ENCODE measurements at regions not wholly inside any gene's neighbourhood (a gene's known extent, or its start where the extent isn't known, plus 50 kb on each side); places are given as distances from the start of the nearest gene placed in this dataset.
A peak's percentile ranks its signal among the peaks of the same experiment; 100 is the strongest.

GRCh38 chr2:145260081-145260480 lies 740.2 kb upstream of the ZEB2 start:
- no peak for DNase-seq (ENCODE audit: low read depth)

GRCh38 chr2:145258903-145259579 lies 739.1 kb upstream of the ZEB2 start:
- peak; percentile 2 for DNase-seq (ENCODE audit: low read depth)

GRCh38 chr2:145257931-145258330 lies 738.0 kb upstream of the ZEB2 start:
- DNase-seq (ENCODE audit: low read depth): no peak

- no peak for DNase-seq (ENCODE audit: low read depth)
Observed at GRCh38 chr2:145256551-145256950, 736.6 kb upstream of the ZEB2 start.

GRCh38 chr2:145254291-145254690 lies 734.4 kb upstream of the ZEB2 start:
- DNase-seq (ENCODE audit: low read depth): no peak

GRCh38 chr2:145253492-145253891 lies 733.6 kb upstream of the ZEB2 start:
- no peak for DNase-seq (ENCODE audit: low read depth)

GRCh38 chr2:145245268-145245870 lies 725.5 kb upstream of the ZEB2 start:
- no peak for DNase-seq (ENCODE audit: low read depth)

- no peak for DNase-seq (ENCODE audit: low read depth)
Observed at GRCh38 chr2:145235312-145235711, 715.4 kb upstream of the ZEB2 start.

GRCh38 chr2:145230546-145230945 lies 710.6 kb upstream of the ZEB2 start:
- no peak for DNase-seq (ENCODE audit: low read depth)

GRCh38 chr2:145228506-145228905 lies 708.6 kb upstream of the ZEB2 start:
- no peak for DNase-seq (ENCODE audit: low read depth)

- DNase-seq (ENCODE audit: low read depth): no peak
Observed at GRCh38 chr2:145226901-145227300, 707.0 kb upstream of the ZEB2 start.

GRCh38 chr2:145221516-145221915 lies 701.6 kb upstream of the ZEB2 start:
- no peak for DNase-seq (ENCODE audit: low read depth)

- DNase-seq (ENCODE audit: low read depth): no peak
Observed at GRCh38 chr2:145221032-145221431, 701.1 kb upstream of the ZEB2 start.

- DNase-seq (ENCODE audit: low read depth): no peak
Observed at GRCh38 chr2:145220496-145220895, 700.6 kb upstream of the ZEB2 start.

- DNase-seq (ENCODE audit: low read depth): no peak
Observed at GRCh38 chr2:145207884-145208283, 688.0 kb upstream of the ZEB2 start.

GRCh38 chr2:145206496-145207281 lies 686.8 kb upstream of the ZEB2 start:
- no peak for DNase-seq (ENCODE audit: low read depth)

- DNase-seq (ENCODE audit: low read depth): no peak
Observed at GRCh38 chr2:145203891-145204290, 684.0 kb upstream of the ZEB2 start.

GRCh38 chr2:145199827-145200706 lies 680.1 kb upstream of the ZEB2 start:
- no peak for DNase-seq (ENCODE audit: low read depth)

GRCh38 chr2:145199042-145199441 lies 679.1 kb upstream of the ZEB2 start:
- DNase-seq (ENCODE audit: low read depth): no peak

GRCh38 chr2:145198555-145198954 lies 678.6 kb upstream of the ZEB2 start:
- no peak for DNase-seq (ENCODE audit: low read depth)

GRCh38 chr2:145197944-145198343 lies 678.0 kb upstream of the ZEB2 start:
- DNase-seq (ENCODE audit: low read depth): no peak

GRCh38 chr2:145194673-145195072 lies 674.8 kb upstream of the ZEB2 start:
- DNase-seq (ENCODE audit: low read depth): no peak
